H1 (cell line): ENCODE measurements at regions not wholly inside any gene's neighbourhood (a gene's known extent, or its start where the extent isn't known, plus 50 kb on each side); places are given as distances from the start of the nearest gene placed in this dataset.

ENCODE experiments used
- CTCF ChIA-PET: fragments of 300-600 bp; sonication (Branson Sonifier 250); formaldehyde crosslinking; loops from one replicate; lab custom pipeline; 2021; ENCODE audit not compliant: partially characterized antibody; lab: Charles Lee
- POLR2A ChIA-PET: fragments of 300-600 bp; sonication (Branson Sonifier 250); formaldehyde crosslinking; loops from one replicate; lab custom pipeline; 2021; ENCODE audit warnings: inconsistent platforms; ENCODE audit not compliant: partially characterized antibody; lab: Charles Lee
- DNase-seq, 2 experiments: peaks; one replicate each; pipeline versions ENCODE4 v3.0.0 to v3.0.0-alpha.2; 2010 to 2022; ENCODE audit warnings: low spot score in 2 of 2, low read depth in 1 of 2, mixed read lengths in 1 of 2
- FAIRE-seq: peaks from 2 replicates; lab custom pipeline; 2011; peaks lifted over from hg19 to GRCh38; lab: Jason Lieb, UNC
- H2AFZ ChIP-seq: 2 replicates; pipeline ENCODE4 v1.8.1; 2012; ENCODE audit warnings: low read length, inconsistent platforms
- H2AK5ac ChIP-seq: 2 replicates; pipeline ENCODE4 v1.6.1; 2013; ENCODE audit warnings: low read depth, low read length
- H2BK120ac ChIP-seq: replicated peaks from 2 replicates; pipeline ENCODE3; 2013; ENCODE audit warnings: low read depth, low read length, inconsistent platforms
- H2BK12ac ChIP-seq: 2 replicates; pipeline ENCODE4 v1.6.1; 2013; ENCODE audit warnings: low read depth, low read length
- H2BK15ac ChIP-seq: 2 replicates; pipeline ENCODE4 v1.6.1; 2013; ENCODE audit warnings: low read length
- H2BK20ac ChIP-seq: 2 replicates; pipeline ENCODE4 v1.6.1; 2013; ENCODE audit warnings: low read length
- H2BK5ac ChIP-seq: 2 replicates; pipeline ENCODE4 v1.6.1; 2013; ENCODE audit warnings: low read depth, low read length
- H3K14ac ChIP-seq: 2 replicates; pipeline ENCODE4 v1.6.1; 2013; ENCODE audit warnings: inconsistent platforms; ENCODE audit not compliant: insufficient read length
- H3K18ac ChIP-seq: 2 replicates; pipeline ENCODE4 v1.6.1; 2013; ENCODE audit warnings: low read length; ENCODE audit errors: extremely low read depth
- H3K23ac ChIP-seq: 2 replicates; pipeline ENCODE4 v1.6.1; 2013; ENCODE audit warnings: inconsistent platforms; ENCODE audit not compliant: insufficient read length
- H3K23me2 ChIP-seq: 2 replicates; pipeline ENCODE4 v1.6.1; 2013; ENCODE audit warnings: low read depth, low read length
- H3K27ac ChIP-seq: 2 replicates; pipeline ENCODE4 v1.6.1; 2011; ENCODE audit warnings: low read depth, low read length, inconsistent platforms
- H3K27me3 ChIP-seq, 4 experiments: replicated peaks in 1 of 4; 1 replicate in 1 of 4; 2 replicates in 3 of 4; pipeline versions ENCODE4 v1.6.1 to v1.8.1; 2011 to 2013; ENCODE audit warnings: low read length in 3 of 4, mild to moderate bottlenecking in 3 of 4, inconsistent platforms in 2 of 4, mixed read lengths in 2 of 4, moderate library complexity in 1 of 4; ENCODE audit not compliant: control insufficient read depth in 3 of 4, insufficient read depth in 3 of 4; ENCODE audit errors: extremely low read depth in 1 of 4
- H3K36me3 ChIP-seq, 4 experiments: 2 replicates each; pipeline versions ENCODE4 v1.6.1 to v1.8.1; 2011 to 2013; ENCODE audit warnings: mild to moderate bottlenecking in 4 of 4, low read length in 3 of 4, moderate library complexity in 2 of 4, control low read depth in 1 of 4, inconsistent platforms in 1 of 4; ENCODE audit not compliant: insufficient read depth in 4 of 4, control insufficient read depth in 2 of 4
- H3K4ac ChIP-seq: replicated peaks from 2 replicates; pipeline ENCODE3; 2013; ENCODE audit warnings: low read length, low read depth, mixed read lengths, inconsistent platforms; ENCODE audit not compliant: insufficient read length
- H3K4me1 ChIP-seq, 4 experiments: replicated peaks in 1 of 4; 1 replicate in 1 of 4; 2 replicates in 3 of 4; pipeline versions ENCODE4 v1.6.1 to v1.8.1; 2011 to 2013; ENCODE audit warnings: low read length in 3 of 4, inconsistent platforms in 2 of 4, mixed read lengths in 1 of 4; ENCODE audit not compliant: insufficient read depth in 4 of 4, control insufficient read depth in 3 of 4
- H3K4me2 ChIP-seq, 2 experiments: 2 replicates each; pipeline versions ENCODE4 v1.6.1 to v1.8.1; 2011 to 2013; ENCODE audit warnings: low read depth in 2 of 2, low read length in 2 of 2, control low read depth in 1 of 2, inconsistent platforms in 1 of 2, mild to moderate bottlenecking in 1 of 2; ENCODE audit not compliant: insufficient read depth in 1 of 2
- H3K4me3 ChIP-seq, 4 experiments: fragments of 200-600, 300-600 bp in 1 of 4; sonication (generic), shearing (Covaris generic), sonication (Bioruptor Twin) in 1 of 4; 2 replicates each; pipeline versions ENCODE4 v1.5.1 to v1.8.1; 2011 to 2016; ENCODE audit warnings: low read length in 4 of 4, low read depth in 3 of 4, control low read depth in 2 of 4, inconsistent platforms in 2 of 4, mild to moderate bottlenecking in 2 of 4, mixed read lengths in 1 of 4, moderate library complexity in 1 of 4; ENCODE audit not compliant: insufficient read depth in 2 of 4; ENCODE audit errors: extremely low read depth in 1 of 4
- H3K56ac ChIP-seq: replicated peaks from 2 replicates; pipeline ENCODE3; 2013; ENCODE audit warnings: low read depth, mild to moderate bottlenecking, mixed read lengths, low read length, inconsistent platforms; ENCODE audit not compliant: insufficient read length
- H3K79me1 ChIP-seq: 2 replicates; pipeline ENCODE4 v1.6.1; 2013; ENCODE audit warnings: low read depth, low read length, control low read depth
- H3K79me2 ChIP-seq, 2 experiments: 2 replicates each; pipeline versions ENCODE4 v1.6.1 to v1.8.1; 2012 to 2013; ENCODE audit warnings: low read length in 2 of 2, mild to moderate bottlenecking in 2 of 2, inconsistent platforms in 1 of 2; ENCODE audit not compliant: insufficient read depth in 2 of 2, control insufficient read depth in 1 of 2
- H3K9ac ChIP-seq, 4 experiments: replicated peaks in 1 of 4; 1 replicate in 1 of 4; 2 replicates in 3 of 4; pipeline versions ENCODE4 v1.6.1 to v1.8.1; 2011 to 2013; ENCODE audit warnings: low read depth in 3 of 4, low read length in 3 of 4, control low read depth in 2 of 4, mild to moderate bottlenecking in 2 of 4, moderate library complexity in 2 of 4, inconsistent platforms in 1 of 4; ENCODE audit errors: extremely low read depth in 1 of 4
- H3K9me3 ChIP-seq, 2 experiments: 2 replicates each; pipeline versions ENCODE4 v1.6.1 to v1.8.1; 2012 to 2013; ENCODE audit warnings: mild to moderate bottlenecking in 2 of 2, moderate library complexity in 2 of 2, control low read depth in 1 of 2, inconsistent platforms in 1 of 2, low read depth in 1 of 2, low read length in 1 of 2, mixed read lengths in 1 of 2; ENCODE audit not compliant: insufficient read depth in 2 of 2
- H4K20me1 ChIP-seq, 2 experiments: replicated peaks in 1 of 2; 2 replicates each; pipeline versions ENCODE3 to v1.8.1; 2011 to 2013; ENCODE audit warnings: inconsistent platforms in 2 of 2, low read length in 2 of 2, mild to moderate bottlenecking in 1 of 2; ENCODE audit not compliant: insufficient read depth in 2 of 2, control insufficient read depth in 1 of 2
- H4K5ac ChIP-seq: 2 replicates; pipeline ENCODE4 v1.6.1; 2013; ENCODE audit warnings: low read length, low read depth, mixed read lengths, inconsistent platforms; ENCODE audit not compliant: insufficient read length
- H4K8ac ChIP-seq: 2 replicates; pipeline ENCODE4 v1.8.0; 2013; ENCODE audit warnings: mild to moderate bottlenecking, moderate library complexity, low read length, inconsistent platforms; ENCODE audit not compliant: insufficient read depth; ENCODE audit errors: extremely low read depth
- H4K91ac ChIP-seq: replicated peaks from 2 replicates; pipeline ENCODE3; 2013; ENCODE audit warnings: low read length, mixed read lengths, inconsistent platforms; ENCODE audit not compliant: insufficient read length
- ATF2 ChIP-seq: IDR thresholded peaks from 2 replicates; pipeline ENCODE4 v1.6.1; 2012; ENCODE audit warnings: low read length, inconsistent platforms
- ATF3 ChIP-seq: IDR thresholded peaks from 2 replicates; pipeline ENCODE4 v1.6.1; 2011; ENCODE audit warnings: low read depth, mild to moderate bottlenecking, low read length; ENCODE audit not compliant: insufficient read depth
- EGR1 ChIP-seq: IDR thresholded peaks from 2 replicates; pipeline ENCODE4 v1.6.1; 2011; ENCODE audit warnings: low read depth, low read length, borderline replicate concordance
- GABPA ChIP-seq: IDR thresholded peaks from 2 replicates; pipeline ENCODE4 v1.6.1; 2011; ENCODE audit warnings: mild to moderate bottlenecking, low read length, moderate library complexity, borderline replicate concordance; ENCODE audit not compliant: insufficient read depth
- GTF2F1 ChIP-seq: IDR thresholded peaks from 2 replicates; pipeline ENCODE4 v1.6.1; 2012; ENCODE audit warnings: low read depth, low read length, improper control_type of control experiment, borderline replicate concordance
- HDAC2 ChIP-seq, 2 experiments: fragments of 300-600 bp in 1 of 2; sonication (generic) in 1 of 2; IDR thresholded peaks; 2 replicates each; pipeline ENCODE4 v1.6.1; 2011 to 2012; ENCODE audit warnings: low read depth in 2 of 2, low read length in 2 of 2, mild to moderate bottlenecking in 2 of 2, moderate library complexity in 2 of 2, borderline replicate concordance in 1 of 2, inconsistent platforms in 1 of 2
- MAX ChIP-seq: IDR thresholded peaks from 2 replicates; pipeline ENCODE4 v1.6.1; 2012; ENCODE audit warnings: inconsistent platforms
- RAD21 ChIP-seq, 2 experiments: IDR thresholded peaks in 1 of 2; conservative IDR thresholded peaks in 1 of 2; 2 replicates each; pipeline ENCODE4 v1.6.1; 2011; ENCODE audit warnings: low read depth in 2 of 2, low read length in 2 of 2, improper control_type of control experiment in 1 of 2, inconsistent platforms in 1 of 2, mild to moderate bottlenecking in 1 of 2, moderate library complexity in 1 of 2
- RBBP5 ChIP-seq: IDR thresholded peaks from 2 replicates; pipeline ENCODE4 v1.7.1; 2012; ENCODE audit warnings: low read depth, mild to moderate bottlenecking, inconsistent platforms, low read length, moderate library complexity, borderline replicate concordance
- SIRT6 ChIP-seq: IDR thresholded peaks from one replicate; pipeline ENCODE4 v1.7.1; 2012; ENCODE audit warnings: low read length, inconsistent platforms
- SP4 ChIP-seq: IDR thresholded peaks from 2 replicates; pipeline ENCODE4 v1.6.1; 2012; ENCODE audit warnings: low read length, inconsistent platforms
- YY1 ChIP-seq: IDR thresholded peaks from 2 replicates; pipeline ENCODE4 v1.6.1; 2011; ENCODE audit warnings: low read depth, mild to moderate bottlenecking, low read length
- WGBS, 2 experiments: shearing (Covaris generic) in 1 of 2; methylation state at CpG; one replicate each; pipeline versions ENCODE4 v1.1.6 to v1.1.7; 2013 to 2015; ENCODE audit warnings: low lambda C conversion rate in 2 of 2, mixed read lengths in 2 of 2, inconsistent platforms in 1 of 2, low coverage in 1 of 2, missing lambda C conversion rate in 1 of 2; ENCODE audit not compliant: insufficient replicate concordance in 2 of 2, insufficient coverage in 1 of 2, insufficient read length in 1 of 2; ENCODE audit errors: extremely low coverage in 1 of 2, missing lambda C conversion rate in 1 of 2; 5-methylcytosine and 5-hydroxymethylcytosine counted together

GRCh38 chr7:17516771-17517170, 218.3 kb downstream of the AHR start:
- no peaks in the 10 kb centered on the region for H3K79me1 ChIP-seq
- CTCF ChIA-PET = no interaction called here
- no peak overlapping the region for H3K4me2 ChIP-seq
- TF ChIP-seq SP4 (no peak), ATF3 (no peak), HDAC2 (IDR thresholded peaks at IDR 0.05; ENCODE audit: borderline replicate concordance in 1 of 2, low read depth in 2 of 2, low read length in 2 of 2) (no peak), MAX (no peak), ATF2 (no peak), GTF2F1 (no peak), SIRT6 (no peak), GABPA (no peak), EGR1 (no peak), RBBP5 (no peak), RAD21 (IDR thresholded peaks at IDR 0.05 in 1 of 2, conservative IDR thresholded peaks at IDR 0.05 in 1 of 2; ENCODE audit: low read depth in 2 of 2, low read length in 2 of 2) (no peak), YY1 (no peak)

More at GRCh38 chr7:17516771-17517170, 218.3 kb downstream of the AHR start:
- Histone ChIP-seq H3K27me3 (peaks cover 0 to 1% (median 0%) of the 10 kb centered on the region in 4 experiments; a peak in 1 of 7 replicates), H2AK5ac (no peak overlapping the region), H2BK12ac (no peak overlapping the region), H3K23ac (no peak overlapping the region), H4K5ac (no peak overlapping the region), H3K36me3 (no peaks in the 10 kb centered on the region), H3K9me3 (no peaks in the 10 kb centered on the region), H3K4me1 (no peaks in the 10 kb centered on the region), H2BK20ac (no peak overlapping the region), H3K56ac (no peak overlapping the region), H3K14ac (no peak overlapping the region), H2AFZ (no peak overlapping the region), H3K79me2 (no peaks in the 10 kb centered on the region), H4K8ac (no peak overlapping the region), H3K27ac (no peak overlapping the region), H4K91ac (no peak overlapping the region), H2BK5ac (no peak overlapping the region), H3K23me2 (no peaks in the 10 kb centered on the region), H2BK120ac (no peak overlapping the region), H3K4ac (no peak overlapping the region), H2BK15ac (no peak overlapping the region), H3K9ac (no peak overlapping the region), H4K20me1 (no peaks in the 10 kb centered on the region), H3K18ac (no peak overlapping the region), H3K4me3 (no peak overlapping the region)
- DNase-seq = no peak
- FAIRE-seq = no peak
- POLR2A ChIA-PET = no interaction called here
- 84% methylated on average over 1 of the region's 1 CpG; no CpG with 5 or more reads in 1 of the 2 experiments for WGBS, 2 experiments
